ENCODE measurements at regions not wholly inside any gene's neighbourhood (a gene's known extent, or its start where the extent isn't known, plus 50 kb on each side); places are given as distances from the start of the nearest gene placed in this dataset.

GRCh38 chr6:74534465-74535211 lies 671.2 kb downstream of the COL12A1 start (continued):
- TF ChIP-seq, protein P1, sequence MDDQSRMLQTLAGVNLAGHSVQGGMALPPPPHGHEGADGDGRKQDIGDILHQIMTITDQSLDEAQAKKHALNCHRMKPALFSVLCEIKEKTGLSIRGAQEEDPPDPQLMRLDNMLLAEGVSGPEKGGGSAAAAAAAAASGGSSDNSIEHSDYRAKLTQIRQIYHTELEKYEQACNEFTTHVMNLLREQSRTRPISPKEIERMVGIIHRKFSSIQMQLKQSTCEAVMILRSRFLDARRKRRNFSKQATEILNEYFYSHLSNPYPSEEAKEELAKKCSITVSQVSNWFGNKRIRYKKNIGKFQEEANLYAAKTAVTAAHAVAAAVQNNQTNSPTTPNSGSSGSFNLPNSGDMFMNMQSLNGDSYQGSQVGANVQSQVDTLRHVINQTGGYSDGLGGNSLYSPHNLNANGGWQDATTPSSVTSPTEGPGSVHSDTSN (CRISPR knock-in tag; IDR thresholded peaks at IDR 0.05; ENCODE audit: borderline replicate concordance) = no peak
- TF ChIP-seq CREB3 (CRISPR knock-in tag; IDR thresholded peaks at IDR 0.05) = no peak
- 0 out of 2 replicates have a peak, but pooled peaks have one; percentile 31 for TF ChIP-seq ZNF160 (CRISPR knock-in tag; IDR thresholded peaks at IDR 0.05)
- TF ChIP-seq ZNF792 (CRISPR knock-in tag; IDR thresholded peaks at IDR 0.05) = peak; percentile 62; the same call in 1 of the 2 replicates
- TF ChIP-seq ZNF713 (CRISPR knock-in tag; IDR thresholded peaks at IDR 0.05) = no peak
- TF ChIP-seq ZFP90 (CRISPR knock-in tag; IDR thresholded peaks at IDR 0.05; ENCODE audit: borderline replicate concordance) = no peak
- TF ChIP-seq, protein P2, sequence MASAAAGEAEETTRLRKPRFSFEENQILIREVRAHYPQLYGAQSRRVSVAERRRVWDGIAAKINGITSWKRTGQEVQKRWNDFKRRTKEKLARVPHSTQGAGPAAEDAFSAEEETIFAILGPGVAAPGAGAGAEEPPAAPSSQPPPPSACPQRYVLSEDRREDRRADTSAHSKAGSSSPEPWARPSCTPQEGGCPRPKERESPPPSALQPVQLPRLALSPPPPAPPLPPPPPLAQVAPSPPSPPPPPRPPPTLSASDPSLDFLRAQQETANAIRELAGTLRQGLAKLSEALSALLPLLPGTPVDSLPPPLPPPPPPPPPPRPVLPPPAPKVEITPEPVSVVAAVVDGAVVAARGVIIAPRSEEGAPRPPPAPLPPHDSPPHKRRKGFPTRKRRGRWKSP (CRISPR knock-in tag; IDR thresholded peaks at IDR 0.05) = no peak; the same call in 1 of the 2 replicates
- no peak for TF ChIP-seq GPBP1L1 (CRISPR knock-in tag; IDR thresholded peaks at IDR 0.05)
- TF ChIP-seq, protein P3, sequence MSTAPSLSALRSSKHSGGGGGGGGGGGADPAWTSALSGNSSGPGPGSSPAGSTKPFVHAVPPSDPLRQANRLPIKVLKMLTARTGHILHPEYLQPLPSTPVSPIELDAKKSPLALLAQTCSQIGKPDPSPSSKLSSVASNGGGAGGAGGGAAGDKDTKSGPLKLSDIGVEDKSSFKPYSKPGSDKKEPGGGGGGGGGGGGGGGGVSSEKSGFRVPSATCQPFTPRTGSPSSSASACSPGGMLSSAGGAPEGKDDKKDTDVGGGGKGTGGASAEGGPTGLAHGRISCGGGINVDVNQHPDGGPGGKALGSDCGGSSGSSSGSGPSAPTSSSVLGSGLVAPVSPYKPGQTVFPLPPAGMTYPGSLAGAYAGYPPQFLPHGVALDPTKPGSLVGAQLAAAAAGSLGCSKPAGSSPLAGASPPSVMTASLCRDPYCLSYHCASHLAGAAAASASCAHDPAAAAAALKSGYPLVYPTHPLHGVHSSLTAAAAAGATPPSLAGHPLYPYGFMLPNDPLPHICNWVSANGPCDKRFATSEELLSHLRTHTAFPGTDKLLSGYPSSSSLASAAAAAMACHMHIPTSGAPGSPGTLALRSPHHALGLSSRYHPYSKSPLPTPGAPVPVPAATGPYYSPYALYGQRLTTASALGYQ (CRISPR knock-in tag; IDR thresholded peaks at IDR 0.05) = 0 out of 2 replicates have a peak, but pooled peaks have one; percentile 35
- TF ChIP-seq HOXA7 (CRISPR knock-in tag; IDR thresholded peaks at IDR 0.05) = no peak
- TF ChIP-seq MYC (CRISPR knock-in tag; IDR thresholded peaks at IDR 0.05; ENCODE audit: borderline replicate concordance) = no peak
- TF ChIP-seq, protein P4, sequence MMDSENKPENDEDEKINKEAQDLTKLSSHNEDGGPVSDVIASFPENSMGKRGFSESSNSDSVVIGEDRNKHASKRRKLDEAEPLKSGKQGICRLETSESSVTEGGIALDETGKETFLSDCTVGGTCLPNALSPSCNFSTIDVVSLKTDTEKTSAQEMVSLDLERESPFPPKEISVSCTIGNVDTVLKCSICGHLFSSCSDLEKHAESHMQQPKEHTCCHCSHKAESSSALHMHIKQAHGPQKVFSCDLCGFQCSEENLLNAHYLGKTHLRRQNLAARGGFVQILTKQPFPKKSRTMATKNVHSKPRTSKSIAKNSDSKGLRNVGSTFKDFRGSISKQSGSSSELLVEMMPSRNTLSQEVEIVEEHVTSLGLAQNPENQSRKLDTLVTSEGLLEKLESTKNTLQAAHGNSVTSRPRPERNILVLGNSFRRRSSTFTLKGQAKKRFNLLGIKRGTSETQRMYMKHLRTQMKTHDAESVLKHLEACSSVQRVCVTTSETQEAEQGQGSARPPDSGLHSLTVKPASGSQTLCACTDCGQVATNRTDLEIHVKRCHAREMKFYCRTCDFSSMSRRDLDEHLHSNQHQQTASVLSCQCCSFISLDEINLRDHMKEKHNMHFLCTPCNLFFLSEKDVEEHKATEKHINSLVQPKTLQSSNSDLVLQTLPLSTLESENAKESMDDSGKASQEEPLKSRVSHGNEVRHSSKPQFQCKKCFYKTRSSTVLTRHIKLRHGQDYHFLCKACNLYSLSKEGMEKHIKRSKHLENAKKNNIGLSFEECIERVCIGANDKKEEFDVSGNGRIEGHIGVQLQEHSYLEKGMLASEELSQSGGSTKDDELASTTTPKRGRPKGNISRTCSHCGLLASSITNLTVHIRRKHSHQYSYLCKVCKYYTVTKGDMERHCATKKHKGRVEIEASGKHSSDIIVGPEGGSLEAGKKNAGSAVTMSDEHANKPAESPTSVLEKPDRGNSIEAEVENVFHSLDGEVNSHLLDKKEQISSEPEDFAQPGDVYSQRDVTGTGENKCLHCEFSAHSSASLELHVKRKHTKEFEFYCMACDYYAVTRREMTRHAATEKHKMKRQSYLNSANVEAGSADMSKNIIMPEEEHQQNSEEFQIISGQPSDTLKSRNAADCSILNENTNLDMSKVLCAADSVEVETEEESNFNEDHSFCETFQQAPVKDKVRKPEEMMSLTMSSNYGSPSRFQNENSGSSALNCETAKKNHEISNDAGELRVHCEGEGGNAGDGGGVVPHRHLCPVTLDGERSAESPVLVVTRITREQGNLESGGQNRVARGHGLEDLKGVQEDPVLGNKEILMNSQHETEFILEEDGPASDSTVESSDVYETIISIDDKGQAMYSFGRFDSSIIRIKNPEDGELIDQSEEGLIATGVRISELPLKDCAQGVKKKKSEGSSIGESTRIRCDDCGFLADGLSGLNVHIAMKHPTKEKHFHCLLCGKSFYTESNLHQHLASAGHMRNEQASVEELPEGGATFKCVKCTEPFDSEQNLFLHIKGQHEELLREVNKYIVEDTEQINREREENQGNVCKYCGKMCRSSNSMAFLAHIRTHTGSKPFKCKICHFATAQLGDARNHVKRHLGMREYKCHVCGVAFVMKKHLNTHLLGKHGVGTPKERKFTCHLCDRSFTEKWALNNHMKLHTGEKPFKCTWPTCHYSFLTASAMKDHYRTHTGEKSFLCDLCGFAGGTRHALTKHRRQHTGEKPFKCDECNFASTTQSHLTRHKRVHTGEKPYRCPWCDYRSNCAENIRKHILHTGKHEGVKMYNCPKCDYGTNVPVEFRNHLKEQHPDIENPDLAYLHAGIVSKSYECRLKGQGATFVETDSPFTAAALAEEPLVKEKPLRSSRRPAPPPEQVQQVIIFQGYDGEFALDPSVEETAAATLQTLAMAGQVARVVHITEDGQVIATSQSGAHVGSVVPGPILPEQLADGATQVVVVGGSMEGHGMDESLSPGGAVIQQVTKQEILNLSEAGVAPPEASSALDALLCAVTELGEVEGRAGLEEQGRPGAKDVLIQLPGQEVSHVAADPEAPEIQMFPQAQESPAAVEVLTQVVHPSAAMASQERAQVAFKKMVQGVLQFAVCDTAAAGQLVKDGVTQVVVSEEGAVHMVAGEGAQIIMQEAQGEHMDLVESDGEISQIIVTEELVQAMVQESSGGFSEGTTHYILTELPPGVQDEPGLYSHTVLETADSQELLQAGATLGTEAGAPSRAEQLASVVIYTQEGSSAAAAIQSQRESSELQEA (CRISPR knock-in tag; IDR thresholded peaks at IDR 0.05; ENCODE audit: not compliant biosample characterization) = no peak

All from HepG2 (cell line).